ENCODE measurements at regions not wholly inside any gene's neighbourhood (a gene's known extent, or its start where the extent isn't known, plus 50 kb on each side); places are given as distances from the start of the nearest gene placed in this dataset.

DNA sequence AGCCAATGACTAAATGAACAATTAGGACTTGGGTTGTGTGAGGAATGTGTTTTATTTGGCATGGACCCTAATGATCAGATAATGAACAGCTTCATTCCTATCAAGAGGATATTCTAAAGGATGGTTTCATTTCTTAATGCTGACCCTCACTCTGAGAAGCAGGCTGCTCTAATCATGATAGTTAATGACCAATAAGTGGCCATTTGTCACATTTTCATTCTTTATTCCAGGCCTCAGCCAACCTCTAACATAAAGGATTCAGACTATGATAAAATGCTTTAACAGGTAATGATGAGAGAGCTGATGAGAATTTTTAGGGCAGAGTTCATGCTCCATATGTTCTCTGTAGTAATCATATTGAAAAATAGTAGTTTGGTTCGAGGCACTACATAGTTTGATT lies 301.5 kb upstream of the ARRDC3 start:
- TF ChIP-seq, protein P1, sequence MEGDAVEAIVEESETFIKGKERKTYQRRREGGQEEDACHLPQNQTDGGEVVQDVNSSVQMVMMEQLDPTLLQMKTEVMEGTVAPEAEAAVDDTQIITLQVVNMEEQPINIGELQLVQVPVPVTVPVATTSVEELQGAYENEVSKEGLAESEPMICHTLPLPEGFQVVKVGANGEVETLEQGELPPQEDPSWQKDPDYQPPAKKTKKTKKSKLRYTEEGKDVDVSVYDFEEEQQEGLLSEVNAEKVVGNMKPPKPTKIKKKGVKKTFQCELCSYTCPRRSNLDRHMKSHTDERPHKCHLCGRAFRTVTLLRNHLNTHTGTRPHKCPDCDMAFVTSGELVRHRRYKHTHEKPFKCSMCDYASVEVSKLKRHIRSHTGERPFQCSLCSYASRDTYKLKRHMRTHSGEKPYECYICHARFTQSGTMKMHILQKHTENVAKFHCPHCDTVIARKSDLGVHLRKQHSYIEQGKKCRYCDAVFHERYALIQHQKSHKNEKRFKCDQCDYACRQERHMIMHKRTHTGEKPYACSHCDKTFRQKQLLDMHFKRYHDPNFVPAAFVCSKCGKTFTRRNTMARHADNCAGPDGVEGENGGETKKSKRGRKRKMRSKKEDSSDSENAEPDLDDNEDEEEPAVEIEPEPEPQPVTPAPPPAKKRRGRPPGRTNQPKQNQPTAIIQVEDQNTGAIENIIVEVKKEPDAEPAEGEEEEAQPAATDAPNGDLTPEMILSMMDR (IDR thresholded peaks at IDR 0.05) = no peak
- no peak for TF ChIP-seq EP300 (IDR thresholded peaks at IDR 0.05)
- no peak for TF ChIP-seq POLR2A (IDR thresholded peaks at IDR 0.05)
